GM18505 (cell line): ENCODE measurements at regions not wholly inside any gene's neighbourhood (a gene's known extent, or its start where the extent isn't known, plus 50 kb on each side); places are given as distances from the start of the nearest gene placed in this dataset.

Source experiments
- ATAC-seq: cut with Tn5 transposase; IDR thresholded peaks from one replicate; pipeline ENCODE4 v1.9.1; 2021; ENCODE audit not compliant: unreplicated experiment
- POLR2A ChIP-seq: IDR thresholded peaks from 4 replicates; pipeline ENCODE4 v1.6.1; 2011; ENCODE audit warnings: borderline replicate concordance; ENCODE audit not compliant: insufficient read depth, insufficient read length; ENCODE audit errors: extremely low read depth

GRCh38 chr16:60605176-60605575 lies 1431.1 kb downstream of the CDH8 start:
- no peak for ATAC-seq

GRCh38 chr16:60586493-60586892 lies 1449.7 kb downstream of the CDH8 start:
- ATAC-seq: no peak
- no peak for TF ChIP-seq POLR2A

More at GRCh38 chr16:60605176-60605575, 1431.1 kb downstream of the CDH8 start:
- TF ChIP-seq POLR2A: no peak

- TF ChIP-seq POLR2A: no peak
Observed at GRCh38 chr16:60582528-60582927, 1453.7 kb downstream of the CDH8 start.

GRCh38 chr16:60566901-60567300 lies 1469.3 kb downstream of the CDH8 start:
- no peak for ATAC-seq
- TF ChIP-seq POLR2A: no peak

More at GRCh38 chr16:60582528-60582927, 1453.7 kb downstream of the CDH8 start:
- no peak for ATAC-seq

- no peak for ATAC-seq
- TF ChIP-seq POLR2A: no peak
Observed at GRCh38 chr16:60564588-60564987, 1471.7 kb downstream of the CDH8 start.

- TF ChIP-seq POLR2A: no peak
- ATAC-seq: no peak
Observed at GRCh38 chr16:60563166-60563565, 1473.1 kb downstream of the CDH8 start.

GRCh38 chr16:60558936-60559335 lies 1477.3 kb downstream of the CDH8 start:
- no peak for ATAC-seq

GRCh38 chr16:60553090-60553757 lies 1483.0 kb downstream of the CDH8 start:
- ATAC-seq: no peak
- no peak for TF ChIP-seq POLR2A

More at GRCh38 chr16:60558936-60559335, 1477.3 kb downstream of the CDH8 start:
- TF ChIP-seq POLR2A: no peak

- no peak for TF ChIP-seq POLR2A
- no peak for ATAC-seq
Observed at GRCh38 chr16:60541535-60541934, 1494.7 kb downstream of the CDH8 start.

GRCh38 chr16:60510941-60511340 lies 1525.3 kb downstream of the CDH8 start:
- ATAC-seq: no peak

GRCh38 chr16:60510208-60510607 lies 1526.0 kb downstream of the CDH8 start:
- TF ChIP-seq POLR2A: no peak
- ATAC-seq: no peak

More at GRCh38 chr16:60510941-60511340, 1525.3 kb downstream of the CDH8 start:
- TF ChIP-seq POLR2A: no peak

GRCh38 chr16:60491273-60491672 lies 1545.0 kb downstream of the CDH8 start:
- no peak for ATAC-seq
- TF ChIP-seq POLR2A: no peak

GRCh38 chr16:60485872-60486489 lies 1550.3 kb downstream of the CDH8 start:
- no peak for TF ChIP-seq POLR2A
- ATAC-seq: no peak

GRCh38 chr16:60484901-60485300 lies 1551.3 kb downstream of the CDH8 start:
- ATAC-seq: no peak
- TF ChIP-seq POLR2A: no peak
